Liver (tissue), 3 donors: ENCODE measurements at regions not wholly inside any gene's neighbourhood (a gene's known extent, or its start where the extent isn't known, plus 50 kb on each side); places are given as distances from the start of the nearest gene placed in this dataset.

Source experiments
- CTCF ChIP-seq: fragments of 150-350 bp; IDR thresholded peaks from 2 replicates; pipeline ENCODE4 v1.5.1; 2017; ENCODE audit warnings: improper control_type of control experiment, low read depth, low read length; ENCODE audit not compliant: missing input control
- FOXA1 ChIP-seq: IDR thresholded peaks from 2 replicates; pipeline ENCODE4 v1.6.1; 2016; ENCODE audit warnings: antibody characterized with exemption
- HNF4G ChIP-seq: IDR thresholded peaks from 2 replicates; pipeline ENCODE4 v1.6.1; 2016; ENCODE audit warnings: antibody characterized with exemption
- JUND ChIP-seq, 2 donors: IDR thresholded peaks; 2 replicates each; pipeline ENCODE4 v1.6.1; 2016; ENCODE audit warnings: antibody characterized with exemption in 2 of 2
- MAX ChIP-seq: IDR thresholded peaks from 2 replicates; pipeline ENCODE4 v1.6.1; 2016; ENCODE audit warnings: antibody characterized with exemption
- RAD21 ChIP-seq, 2 donors: IDR thresholded peaks; 2 replicates each; pipeline ENCODE4 v1.6.1; 2016; ENCODE audit warnings: antibody characterized with exemption in 2 of 2, mild to moderate bottlenecking in 2 of 2
- REST ChIP-seq: IDR thresholded peaks from 2 replicates; pipeline ENCODE4 v1.6.1; 2016; ENCODE audit warnings: antibody characterized with exemption, mild to moderate bottlenecking
- SP1 ChIP-seq: IDR thresholded peaks from 2 replicates; pipeline ENCODE4 v1.6.1; 2018; ENCODE audit warnings: antibody characterized with exemption, mild to moderate bottlenecking
- TAF1 ChIP-seq: conservative IDR thresholded peaks from 2 replicates; pipeline ENCODE4 v1.6.1; 2016; ENCODE audit warnings: antibody characterized with exemption, mild to moderate bottlenecking
- YY1 ChIP-seq: IDR thresholded peaks from 2 replicates; pipeline ENCODE4 v1.6.1; 2016; ENCODE audit warnings: antibody characterized with exemption, mild to moderate bottlenecking
- TF ChIP-seq, protein P1 (sequence below): IDR thresholded peaks from 2 replicates; pipeline ENCODE4 v1.6.1; 2016; ENCODE audit warnings: antibody characterized with exemption
- donor health status: healthy.
- donor health status: healthy.

GRCh38 chr1:186512698-186513457, 52.0 kb upstream of the PDC start:
- no peak for TF ChIP-seq CTCF
- no peak for TF ChIP-seq TAF1
- TF ChIP-seq SP1, result no peak
- no peak for TF ChIP-seq MAX
- no peak for TF ChIP-seq RAD21 (IDR thresholded peaks at IDR 0.05)
- TF ChIP-seq, protein P1, sequence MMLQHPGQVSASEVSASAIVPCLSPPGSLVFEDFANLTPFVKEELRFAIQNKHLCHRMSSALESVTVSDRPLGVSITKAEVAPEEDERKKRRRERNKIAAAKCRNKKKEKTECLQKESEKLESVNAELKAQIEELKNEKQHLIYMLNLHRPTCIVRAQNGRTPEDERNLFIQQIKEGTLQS, result no peak
- TF ChIP-seq JUND (IDR thresholded peaks at IDR 0.05), result no peak
- no peak for TF ChIP-seq HNF4G
- no peak for TF ChIP-seq FOXA1
- no peak for TF ChIP-seq YY1
- no peak for TF ChIP-seq REST
